ENCODE measurements at regions not wholly inside any gene's neighbourhood (a gene's known extent, or its start where the extent isn't known, plus 50 kb on each side); places are given as distances from the start of the nearest gene placed in this dataset.

GRCh38 chr15:37536967-37537605 is 397.4 kb upstream of the TMCO5A start:
- no peaks in the 10 kb centered on the region for H3K4me1 Mint-ChIP-seq (ENCODE audit: low read depth)
- H3K4me3 Mint-ChIP-seq (ENCODE audit: unreplicated experiment) = no peak overlapping the region
- H3K27ac Mint-ChIP-seq (ENCODE audit: unreplicated experiment) = no peak overlapping the region
- no peaks in the 10 kb centered on the region for H3K36me3 Mint-ChIP-seq (ENCODE audit: low read depth)
- peaks cover 11% of the 10 kb centered on the region for H3K27me3 Mint-ChIP-seq (ENCODE audit: low read depth)
- DNase-seq (ENCODE audit: low spot score) = no peak
- H3K9me3 Mint-ChIP-seq (ENCODE audit: low read depth) = peaks cover 14% of the 10 kb centered on the region
- TF ChIP-seq CTCF (IDR thresholded peaks at IDR 0.05) = no peak

- no peak for TF ChIP-seq CTCF (IDR thresholded peaks at IDR 0.05)
- DNase-seq (ENCODE audit: low spot score) = no peak
- peaks cover 13% of the 10 kb centered on the region for H3K27me3 Mint-ChIP-seq (ENCODE audit: low read depth)
- H3K27ac Mint-ChIP-seq (ENCODE audit: unreplicated experiment) = no peak overlapping the region
- H3K4me3 Mint-ChIP-seq (ENCODE audit: unreplicated experiment) = no peak overlapping the region
- H3K36me3 Mint-ChIP-seq (ENCODE audit: low read depth) = no peaks in the 10 kb centered on the region
- no peaks in the 10 kb centered on the region for H3K4me1 Mint-ChIP-seq (ENCODE audit: low read depth)
- peaks cover 10% of the 10 kb centered on the region for H3K9me3 Mint-ChIP-seq (ENCODE audit: low read depth)
Measured at GRCh38 chr15:37537802-37538201, 396.6 kb upstream of the TMCO5A start.

GRCh38 chr15:37548116-37548515 is 386.3 kb upstream of the TMCO5A start:
- Mint-ChIP-seq H3K27ac (ENCODE audit: unreplicated experiment) (no peak overlapping the region), H3K4me3 (ENCODE audit: unreplicated experiment) (no peak overlapping the region), H3K4me1 (ENCODE audit: low read depth) (no peaks in the 10 kb centered on the region), H3K36me3 (ENCODE audit: low read depth) (no peaks in the 10 kb centered on the region), H3K9me3 (ENCODE audit: low read depth) (peaks cover 3% of the 10 kb centered on the region), H3K27me3 (ENCODE audit: low read depth) (peaks cover 11% of the 10 kb centered on the region)
- DNase-seq (ENCODE audit: low spot score) = no peak
- TF ChIP-seq CTCF (IDR thresholded peaks at IDR 0.05) = no peak

- Mint-ChIP-seq H3K27me3 (ENCODE audit: low read depth) (peaks cover 9% of the 10 kb centered on the region), H3K4me3 (ENCODE audit: unreplicated experiment) (no peak overlapping the region), H3K27ac (ENCODE audit: unreplicated experiment) (no peak overlapping the region), H3K36me3 (ENCODE audit: low read depth) (no peaks in the 10 kb centered on the region), H3K4me1 (ENCODE audit: low read depth) (no peaks in the 10 kb centered on the region), H3K9me3 (ENCODE audit: low read depth) (peaks cover 9% of the 10 kb centered on the region)
- no peak for TF ChIP-seq CTCF (IDR thresholded peaks at IDR 0.05)
- DNase-seq (ENCODE audit: low spot score) = no peak
Measured at GRCh38 chr15:37550360-37551024, 383.9 kb upstream of the TMCO5A start.

- no peaks in the 10 kb centered on the region for H3K27me3 Mint-ChIP-seq (ENCODE audit: low read depth)
- no peak for TF ChIP-seq CTCF (IDR thresholded peaks at IDR 0.05)
Measured at GRCh38 chr15:37572401-37572800, 362.0 kb upstream of the TMCO5A start.

More at GRCh38 chr15:37572401-37572800, 362.0 kb upstream of the TMCO5A start:
- Mint-ChIP-seq H3K9me3 (ENCODE audit: low read depth) (no peaks in the 10 kb centered on the region), H3K36me3 (ENCODE audit: low read depth) (no peaks in the 10 kb centered on the region), H3K4me1 (ENCODE audit: low read depth) (no peaks in the 10 kb centered on the region), H3K4me3 (ENCODE audit: unreplicated experiment) (no peak overlapping the region), H3K27ac (ENCODE audit: unreplicated experiment) (no peak overlapping the region)
- DNase-seq (ENCODE audit: low spot score) = no peak

Measured in chondrocyte (in vitro differentiated cells).